Panc1 (cell line): ENCODE measurements at regions not wholly inside any gene's neighbourhood (a gene's known extent, or its start where the extent isn't known, plus 50 kb on each side); places are given as distances from the start of the nearest gene placed in this dataset.

Experiments used
- ATAC-seq: fragments of 200-7000 bp; cut with Tn5 transposase; 2 replicates; pipeline ENCODE4 v1.9.1; 2020; ENCODE audit warnings: mild to moderate bottlenecking, moderate library complexity
- BruUV-seq: library from RNA; stranded (reverse); fragments of 400-500 nt; replicated peaks from 2 replicates; lab custom pipeline; 2021; lab: Mats Ljungman, UMichigan
- CTCF ChIA-PET: fragments of 300-600 bp; sonication (Branson Sonifier 250); formaldehyde crosslinking; loops from one replicate; lab custom pipeline; 2022; ENCODE audit warnings: antibody characterized with exemption; lab: Charles Lee
- POLR2A ChIA-PET: fragments of 300-600 bp; sonication (Branson Sonifier 250); formaldehyde crosslinking; loops from one replicate; lab custom pipeline; 2022; ENCODE audit warnings: antibody characterized with exemption; lab: Charles Lee
- DNase-seq: peaks from one replicate; pipeline ENCODE4 v3.0.0-alpha.2; 2010; ENCODE audit warnings: low read depth, low spot score
- H3K27ac ChIP-seq: 2 replicates; pipeline ENCODE4 v1.5.1; 2011; ENCODE audit warnings: mild to moderate bottlenecking, low read length, inconsistent platforms
- H3K27me3 ChIP-seq: fragments of 200-500 bp; sonication (Bioruptor generic); 2 replicates; pipeline ENCODE4 v1.6.0; 2014; ENCODE audit warnings: low read length, inconsistent platforms; ENCODE audit not compliant: control insufficient read depth, insufficient read depth
- H3K36me3 ChIP-seq: fragments of 200-500 bp; sonication (Bioruptor generic); 2 replicates; pipeline ENCODE4 v1.5.1; 2014; ENCODE audit warnings: inconsistent platforms, mild to moderate bottlenecking, low read length, moderate library complexity; ENCODE audit not compliant: control insufficient read depth, insufficient read depth
- H3K4me1 ChIP-seq: 2 replicates; pipeline ENCODE4 v1.5.1; 2011; ENCODE audit warnings: inconsistent platforms, mild to moderate bottlenecking, low read length, moderate library complexity; ENCODE audit not compliant: control insufficient read depth, insufficient read depth
- H3K4me3 ChIP-seq, 2 experiments: 2 replicates each; pipeline ENCODE4 v1.5.1; 2011 to 2012; ENCODE audit warnings: low read depth in 2 of 2, low read length in 2 of 2, mild to moderate bottlenecking in 2 of 2, inconsistent platforms in 1 of 2, moderate library complexity in 1 of 2
- H3K9me3 ChIP-seq: fragments of 200-500 bp; sonication (Bioruptor generic); 2 replicates; pipeline ENCODE4 v1.5.1; 2014; ENCODE audit warnings: low read depth, mild to moderate bottlenecking, inconsistent platforms, low read length, moderate library complexity; ENCODE audit not compliant: control insufficient read depth, insufficient read depth
- CTCF ChIP-seq: fragments of 450-650 bp; IDR thresholded peaks from 2 replicates; pipeline ENCODE4 v1.5.1; 2017; ENCODE audit warnings: mild to moderate bottlenecking
- POLR2AphosphoS5 ChIP-seq: IDR thresholded peaks from 2 replicates; pipeline ENCODE4 v1.6.1; 2012; ENCODE audit warnings: mild to moderate bottlenecking, low read depth, low read length, moderate library complexity
- REST ChIP-seq, 2 experiments: IDR thresholded peaks; 2 replicates each; pipeline ENCODE4 v1.6.1; 2011 to 2012; ENCODE audit warnings: low read depth in 2 of 2, control low read depth in 1 of 2, low read length in 1 of 2, mild to moderate bottlenecking in 1 of 2, moderate library complexity in 1 of 2; ENCODE audit not compliant: insufficient read depth in 1 of 2
- SIN3A ChIP-seq: IDR thresholded peaks from 2 replicates; pipeline ENCODE4 v1.6.1; 2012; ENCODE audit warnings: low read depth, mild to moderate bottlenecking, low read length, moderate library complexity, borderline replicate concordance; ENCODE audit not compliant: insufficient read depth
- TCF7L2 ChIP-seq: IDR thresholded peaks from 2 replicates; pipeline ENCODE4 v1.6.1; 2011; ENCODE audit warnings: mild to moderate bottlenecking, low read depth, low read length, inconsistent platforms
- in situ Hi-C: cut with HindIII; loops from 2 replicates; pipeline ENCODE4 v1.10.0; 2016; ENCODE audit warnings: low sequenced_read_pairs, low pct_unique_long_range_greater_than_20kb
- intact Hi-C: fragments of 100-400 bp; cut with micrococcal nuclease; formaldehyde crosslinking; loops from one replicate; pipeline ENCODE4 v1.10.0; 2022; ENCODE audit not compliant: unreplicated experiment

GRCh38 chr9:107620801-107621200, 131.2 kb upstream of the KLF4 start:
- Histone ChIP-seq H3K27ac (no peak overlapping the region), H3K27me3 (no peaks in the 10 kb centered on the region), H3K9me3 (no peaks in the 10 kb centered on the region), H3K4me1 (no peaks in the 10 kb centered on the region), H3K36me3 (no peaks in the 10 kb centered on the region), H3K4me3 (no peak overlapping the region)
- BruUV-seq, result no TSS peak
- in situ Hi-C loops (no loop called here), intact Hi-C loops (no loop called here)
- TF ChIP-seq POLR2AphosphoS5 (no peak), CTCF (no peak), TCF7L2 (no peak), REST (IDR thresholded peaks at IDR 0.05; ENCODE audit: insufficient read depth in 1 of 2, low read depth in 2 of 2, low read length in 1 of 2) (no peak), SIN3A (no peak)
- CTCF ChIA-PET, result no interaction called here
- POLR2A ChIA-PET, result no interaction called here
- ATAC-seq, result no peak
- no peak for DNase-seq

GRCh38 chr9:107620236-107620635, 130.7 kb upstream of the KLF4 start:
- H3K4me1 ChIP-seq, result no peaks in the 10 kb centered on the region
- no TSS peak for BruUV-seq
- no peak overlapping the region for H3K27ac ChIP-seq
- no peaks in the 10 kb centered on the region for H3K36me3 ChIP-seq
- no peaks in the 10 kb centered on the region for H3K9me3 ChIP-seq
- ChIA-PET CTCF (no interaction called here), POLR2A (no interaction called here)
- in situ Hi-C loops (no loop called here), intact Hi-C loops (no loop called here)
- no peak for ATAC-seq
- no peak for TF ChIP-seq POLR2AphosphoS5
- TF ChIP-seq REST (IDR thresholded peaks at IDR 0.05; ENCODE audit: insufficient read depth in 1 of 2, low read depth in 2 of 2, low read length in 1 of 2), result no peak
- no peak for TF ChIP-seq SIN3A
- no peak for DNase-seq
- no peak overlapping the region for H3K4me3 ChIP-seq
- H3K27me3 ChIP-seq, result no peaks in the 10 kb centered on the region
